ENCODE measurements at regions not wholly inside any gene's neighbourhood (a gene's known extent, or its start where the extent isn't known, plus 50 kb on each side); places are given as distances from the start of the nearest gene placed in this dataset.

GRCh38 chr2:238688193-238689153 is 159.4 kb upstream of the TWIST2 start:
- no peak for DNase-seq (ENCODE audit: low read depth)

DNA sequence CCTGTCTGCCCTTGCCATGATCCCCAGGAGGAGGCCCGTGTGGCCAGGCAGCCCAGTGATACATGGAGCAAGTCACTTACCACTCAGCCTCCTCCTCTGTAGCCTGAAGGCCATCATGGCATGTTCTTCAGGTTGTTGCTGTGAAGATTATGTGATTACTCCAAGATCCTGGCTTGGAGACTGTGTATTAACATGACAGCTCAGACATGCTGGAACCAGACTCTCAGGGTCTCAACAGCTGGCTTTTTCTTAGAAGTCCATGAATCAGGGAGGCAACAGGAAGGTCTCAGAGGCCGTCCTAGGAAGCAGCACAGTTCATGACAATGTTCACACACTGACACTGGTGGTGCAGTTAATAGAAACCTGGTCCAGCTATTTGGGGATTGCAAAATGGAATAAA is 158.6 kb upstream of the TWIST2 start:
- DNase-seq (ENCODE audit: low read depth): no peak

- DNase-seq (ENCODE audit: low read depth): no peak
These were observed 158.0 kb upstream of the TWIST2 start for GRCh38 chr2:238689871-238690389.

DNA sequence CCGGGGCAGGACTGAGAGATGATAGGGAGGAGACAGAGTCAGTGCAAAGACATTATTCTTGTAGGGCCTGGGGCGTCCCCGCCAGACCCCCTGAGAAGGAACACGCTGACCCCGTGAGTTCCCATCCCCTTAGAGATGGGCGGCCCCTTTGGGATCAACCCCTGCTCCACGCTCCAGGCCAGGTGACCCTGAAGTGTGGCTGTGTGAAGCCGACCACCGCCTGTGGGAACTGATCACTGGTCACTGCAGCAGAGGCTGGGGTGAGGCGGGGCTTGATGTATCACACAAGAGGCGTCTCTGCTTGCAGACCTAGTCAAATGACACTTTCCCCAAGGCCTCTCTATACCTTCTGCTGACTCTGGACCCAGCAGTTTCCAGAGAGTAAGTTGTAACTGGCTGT is 157.4 kb upstream of the TWIST2 start:
- no peak for DNase-seq (ENCODE audit: low read depth)

DNA sequence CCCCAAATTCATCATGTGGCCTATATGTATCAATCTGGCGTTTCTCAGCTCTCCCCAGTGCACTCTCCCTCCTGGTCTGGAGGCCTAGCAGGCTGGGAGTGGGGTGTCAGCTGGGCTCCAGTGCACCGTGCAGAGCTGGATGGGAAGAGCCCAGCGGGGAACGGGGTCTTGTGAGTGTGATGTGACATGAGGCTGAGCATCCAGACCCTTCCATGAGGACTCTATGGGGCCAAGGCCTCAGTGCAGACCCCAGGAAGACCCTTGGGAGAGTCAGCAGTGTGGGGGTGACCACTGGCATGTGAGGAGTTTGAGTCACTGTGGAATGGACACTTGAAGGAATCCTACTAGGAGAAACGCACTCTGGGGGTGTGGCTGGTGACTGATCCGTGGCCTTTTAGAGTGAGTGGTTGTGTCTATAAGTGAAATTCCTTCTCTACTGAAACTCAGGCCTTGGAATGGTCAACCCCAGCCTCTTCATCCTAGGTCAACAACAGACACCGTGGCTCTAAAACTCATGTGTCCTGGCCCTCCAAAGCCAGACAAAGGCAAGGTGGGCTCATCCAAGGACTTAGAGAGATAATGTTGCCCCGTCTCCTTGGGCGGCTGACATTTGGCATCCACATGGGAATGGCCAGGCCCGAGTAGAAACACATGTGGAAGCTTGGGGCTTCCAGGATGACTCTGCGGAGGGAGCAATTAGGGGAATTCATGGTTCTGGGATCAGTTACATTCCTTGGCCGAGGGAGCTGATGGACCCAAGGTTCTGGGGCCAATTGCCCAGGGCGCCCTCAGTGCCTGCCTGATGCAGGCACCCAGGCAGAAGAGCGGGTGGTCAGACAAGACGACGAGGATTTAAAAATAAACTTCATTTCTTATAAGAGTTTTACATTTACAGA is 156.0 kb upstream of the TWIST2 start:
- DNase-seq (ENCODE audit: low read depth): no peak

GRCh38 chr2:238692562-238692961 is 155.3 kb upstream of the TWIST2 start:
- no peak for DNase-seq (ENCODE audit: low read depth)

- DNase-seq (ENCODE audit: low read depth): no peak
These were observed 154.4 kb upstream of the TWIST2 start for GRCh38 chr2:238693337-238694093.

DNA sequence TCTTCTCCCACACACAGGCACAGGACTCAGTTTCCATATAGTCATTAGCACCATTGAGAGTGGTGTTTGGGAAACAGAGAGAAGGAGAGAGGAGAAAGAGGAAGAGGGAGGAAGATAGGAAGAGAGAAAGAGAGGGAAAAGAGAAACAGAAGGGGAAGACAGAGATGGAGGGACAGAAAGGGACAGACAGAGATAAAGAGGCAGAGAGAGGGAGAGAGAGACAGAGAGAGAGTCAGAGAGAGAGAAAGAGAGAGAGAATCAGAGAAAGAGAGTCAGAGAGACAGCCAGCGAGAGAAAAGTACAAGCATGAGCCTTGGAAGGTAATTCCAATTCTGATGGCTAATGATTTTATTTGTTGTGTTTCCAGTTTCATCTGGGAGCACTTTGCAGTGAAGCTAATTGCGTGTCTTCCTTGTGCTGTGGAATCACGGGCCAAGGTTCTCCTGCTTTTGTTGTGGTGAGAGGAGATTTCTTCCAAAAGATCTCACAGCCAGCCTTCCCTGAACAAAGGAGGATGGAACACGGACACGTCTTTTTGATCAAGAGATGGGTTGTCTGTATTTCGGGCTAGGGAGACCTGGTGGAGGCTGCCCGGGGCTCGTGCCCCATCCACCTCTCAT is 153.6 kb upstream of the TWIST2 start:
- DNase-seq (ENCODE audit: low read depth): no peak

- no peak for DNase-seq (ENCODE audit: low read depth)
These were observed 153.0 kb upstream of the TWIST2 start for GRCh38 chr2:238694922-238695321.

DNA sequence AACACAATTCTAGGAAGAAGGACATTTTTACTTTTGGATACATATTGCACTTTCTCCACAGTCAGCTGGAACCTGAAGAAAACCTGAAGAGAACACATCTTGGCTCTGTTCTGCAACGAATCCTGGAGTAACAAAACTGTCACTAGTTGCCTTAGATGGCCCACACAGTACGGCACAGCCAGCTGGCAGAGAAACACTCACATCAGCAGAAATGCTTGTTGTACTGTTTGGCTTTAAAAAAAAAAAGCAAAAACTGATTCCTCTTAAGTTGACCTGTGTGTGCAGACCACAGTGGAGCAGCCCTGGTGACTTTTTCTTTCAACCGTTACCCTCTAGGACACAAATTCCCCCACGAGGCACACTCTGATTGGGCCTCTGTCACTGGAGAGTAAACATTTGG is 152.3 kb upstream of the TWIST2 start:
- no peak for DNase-seq (ENCODE audit: low read depth)

GRCh38 chr2:238696331-238696730 is 151.6 kb upstream of the TWIST2 start:
- no peak for DNase-seq (ENCODE audit: low read depth)

- DNase-seq (ENCODE audit: low read depth): no peak
These were observed 151.1 kb upstream of the TWIST2 start for GRCh38 chr2:238696786-238697185.

GRCh38 chr2:238697193-238698071 is 150.5 kb upstream of the TWIST2 start:
- DNase-seq (ENCODE audit: low read depth): no peak

GRCh38 chr2:238698072-238698352 is 149.9 kb upstream of the TWIST2 start:
- DNase-seq (ENCODE audit: low read depth): no peak

DNA sequence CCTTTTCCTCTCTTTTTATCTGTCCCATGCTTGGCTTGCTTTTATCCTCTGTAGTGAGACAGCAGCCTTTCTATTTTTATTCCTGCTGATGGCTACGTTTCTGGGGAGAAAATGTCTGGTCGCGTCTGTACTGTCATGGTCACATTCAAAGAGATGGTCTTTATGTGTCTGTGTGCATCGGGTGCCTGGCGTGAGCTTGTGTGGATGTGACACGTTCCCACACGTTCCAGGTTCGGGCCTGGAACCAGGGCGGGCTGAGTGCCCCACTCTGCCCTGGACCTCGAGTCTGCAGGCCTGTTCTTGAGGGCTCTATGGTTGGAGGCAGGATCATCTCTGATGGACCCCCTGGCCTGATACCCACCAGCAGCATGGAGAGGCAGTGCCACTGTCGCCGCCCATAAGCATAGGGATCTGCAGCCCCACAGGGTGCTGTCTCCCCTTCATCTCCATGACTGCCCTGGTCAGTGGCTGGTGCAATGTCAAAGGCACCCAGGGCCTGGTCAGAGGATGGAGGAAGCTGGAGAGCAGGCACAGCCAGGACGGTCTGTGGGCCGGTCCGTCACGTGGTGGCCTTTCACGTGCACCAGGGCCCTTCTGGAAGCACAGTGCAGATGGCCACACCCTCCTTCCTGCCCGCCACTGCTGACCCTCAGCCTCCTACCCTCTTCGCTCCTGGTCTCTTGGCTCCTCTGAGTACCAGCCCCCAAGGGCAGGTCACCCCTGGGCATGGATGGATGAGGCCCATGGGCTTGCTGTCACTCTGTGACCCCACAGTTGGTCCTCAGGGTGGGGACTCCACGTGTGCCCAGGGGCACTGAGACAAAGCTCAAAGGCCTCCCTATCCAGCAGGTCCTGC is 149.2 kb upstream of the TWIST2 start:
- no peak for DNase-seq (ENCODE audit: low read depth)

DNA sequence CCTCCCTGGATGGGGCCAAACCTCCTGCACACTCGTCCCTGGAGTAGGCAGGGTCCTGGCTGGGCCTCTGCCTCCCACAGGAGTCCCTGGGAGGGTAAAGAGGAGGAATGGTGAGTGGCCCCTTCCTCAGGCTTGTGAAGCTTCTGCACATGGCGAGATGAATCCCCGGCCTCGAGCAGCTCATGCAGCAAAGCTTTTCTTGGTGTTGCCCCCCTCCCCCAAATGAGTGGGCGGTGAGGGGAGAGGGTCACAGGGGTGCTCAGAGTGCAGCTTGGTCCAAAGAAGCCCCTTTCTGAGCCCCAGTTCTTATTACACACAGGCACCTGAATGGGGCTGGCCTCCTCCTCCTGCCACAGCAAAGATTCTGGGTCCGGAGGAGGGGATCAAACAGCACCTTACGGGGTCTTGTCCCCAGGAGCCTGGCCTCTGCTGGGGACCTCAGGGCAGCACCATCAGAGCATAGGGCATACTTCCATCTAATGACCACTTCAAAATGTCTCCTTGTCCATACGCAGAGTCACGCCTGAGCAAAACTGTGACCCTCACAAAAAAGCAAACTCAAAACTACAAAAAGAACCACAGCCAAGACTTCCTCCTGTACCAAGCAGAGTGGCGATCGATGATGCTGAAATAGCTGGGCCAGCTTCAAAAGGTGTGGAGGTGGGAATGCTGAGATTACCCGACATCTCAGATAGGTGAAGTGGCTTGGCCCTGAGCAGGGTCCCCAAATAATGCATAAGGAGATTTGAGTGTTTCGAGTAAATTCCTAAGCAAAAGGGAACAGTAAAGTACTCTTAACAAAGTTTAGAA is 148.4 kb upstream of the TWIST2 start:
- DNase-seq (ENCODE audit: low read depth): no peak

GRCh38 chr2:238700117-238700457 is 147.8 kb upstream of the TWIST2 start:
- no peak for DNase-seq (ENCODE audit: low read depth)

DNA sequence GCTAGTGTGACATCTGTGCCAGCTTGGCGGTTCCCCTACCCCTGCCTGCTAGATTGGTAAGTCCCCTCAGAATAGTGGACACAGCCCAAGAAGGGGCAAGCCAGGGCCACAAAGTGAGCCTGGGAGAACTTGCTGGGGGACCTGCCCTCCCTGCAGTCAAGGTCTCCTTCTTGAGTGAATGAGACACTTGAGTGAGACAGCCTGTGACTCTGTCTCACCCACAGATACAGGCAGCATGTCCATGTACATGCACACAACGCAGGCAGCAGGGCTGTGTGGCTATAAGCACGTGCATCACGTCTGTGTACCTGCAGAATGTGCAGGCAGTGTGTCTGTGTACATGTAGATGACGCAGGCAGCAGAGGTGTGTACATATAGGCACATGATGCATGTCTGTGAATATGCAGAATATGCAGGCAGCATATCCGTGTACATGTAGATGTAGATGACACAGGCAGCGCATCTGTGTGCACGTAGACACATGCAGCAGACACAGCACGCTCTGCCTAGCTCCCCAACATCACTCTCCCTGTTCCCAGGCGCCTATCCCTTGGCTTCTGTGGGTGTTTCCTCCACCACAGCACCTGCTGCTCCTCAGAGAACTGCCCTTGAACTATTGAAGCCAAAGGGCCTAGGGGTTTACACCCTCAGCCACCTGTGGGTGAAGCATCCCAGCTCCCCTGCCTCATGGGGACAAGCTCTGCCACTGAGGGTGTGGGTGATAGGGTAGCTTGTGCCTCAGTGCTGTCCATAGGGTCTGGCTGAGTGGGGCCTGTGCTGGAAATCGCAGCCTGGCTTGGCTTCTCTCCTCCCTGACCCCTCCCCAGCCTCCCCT is 147.2 kb upstream of the TWIST2 start:
- no peak for DNase-seq (ENCODE audit: low read depth)
